IMR-90 (cell line): ENCODE measurements at regions not wholly inside any gene's neighbourhood (a gene's known extent, or its start where the extent isn't known, plus 50 kb on each side); places are given as distances from the start of the nearest gene placed in this dataset.

Experiments
- ATAC-seq: fragments of 200-7000 bp; cut with Tn5 transposase; 2 replicates; pipeline ENCODE4 v1.9.1; 2020; ENCODE audit warnings: low read depth, mild to moderate bottlenecking, moderate library complexity
- BruUV-seq: library from RNA; stranded (reverse); fragments of 400-500 nt; replicated peaks from 2 replicates; lab custom pipeline; 2021; lab: Mats Ljungman, UMichigan
- CTCF ChIA-PET: fragments of 300-600 bp; formaldehyde crosslinking; extraction: SDS; loops from one replicate; lab custom pipeline; 2021; ENCODE audit warnings: antibody characterized with exemption; lab: Yijun Ruan, JAX
- POLR2A ChIA-PET: fragments of 300-600 bp; sonication (Branson Sonifier 250); formaldehyde crosslinking; loops from one replicate; lab custom pipeline; 2022; ENCODE audit warnings: antibody characterized with exemption; ENCODE audit not compliant: unreplicated experiment; lab: Charles Lee
- DNase-seq: peaks from one replicate; pipeline ENCODE4 v3.0.0; 2013
- H2AFZ ChIP-seq: replicated peaks from 2 replicates; pipeline ENCODE3; 2013; ENCODE audit warnings: low read length, mild to moderate bottlenecking; ENCODE audit not compliant: poor library complexity
- H2AK5ac ChIP-seq: 2 replicates; pipeline ENCODE4 v1.6.1; 2013; ENCODE audit warnings: low read depth, low read length, inconsistent platforms
- H2AK9ac ChIP-seq: replicated peaks from 2 replicates; pipeline ENCODE3; 2013; ENCODE audit warnings: mild to moderate bottlenecking, low read depth, low read length, moderate library complexity; ENCODE audit not compliant: poor library complexity
- H2BK120ac ChIP-seq: 2 replicates; pipeline ENCODE4 v1.6.1; 2013; ENCODE audit warnings: low read depth, low read length, inconsistent platforms
- H2BK15ac ChIP-seq: 3 replicates; pipeline ENCODE4 v1.6.1; 2013; ENCODE audit warnings: low read depth, low read length, inconsistent platforms
- H2BK20ac ChIP-seq: 2 replicates; pipeline ENCODE4 v1.6.1; 2013; ENCODE audit warnings: low read depth, mild to moderate bottlenecking, inconsistent platforms, low read length, moderate library complexity
- H2BK5ac ChIP-seq: 2 replicates; pipeline ENCODE4 v1.6.1; 2013; ENCODE audit warnings: mild to moderate bottlenecking, low read depth, low read length, inconsistent platforms; ENCODE audit not compliant: poor library complexity, severe bottlenecking
- H3K14ac ChIP-seq: replicated peaks from 2 replicates; pipeline ENCODE4 v1.6.1; 2013; ENCODE audit warnings: low read depth, low read length, inconsistent platforms
- H3K18ac ChIP-seq: 2 replicates; pipeline ENCODE4 v1.6.1; 2013; ENCODE audit warnings: low read depth, low read length, control low read depth
- H3K23ac ChIP-seq: 2 replicates; pipeline ENCODE4 v1.6.1; 2013; ENCODE audit warnings: low read depth, low read length, inconsistent platforms
- H3K27ac ChIP-seq: 2 replicates; pipeline ENCODE4 v1.5.1; 2013; ENCODE audit warnings: mild to moderate bottlenecking, control low read depth, low read length; ENCODE audit not compliant: insufficient read depth
- H3K27me3 ChIP-seq: 2 replicates; pipeline ENCODE4 v1.6.1; 2013; ENCODE audit warnings: low read length; ENCODE audit not compliant: control insufficient read depth, insufficient read depth
- H3K36me3 ChIP-seq: 2 replicates; pipeline ENCODE4 v1.6.1; 2013; ENCODE audit warnings: low read length, mixed read lengths; ENCODE audit not compliant: control insufficient read depth, insufficient read depth
- H3K4ac ChIP-seq: 2 replicates; pipeline ENCODE4 v1.6.1; 2013; ENCODE audit warnings: low read depth, low read length, inconsistent platforms
- H3K4me1 ChIP-seq: 2 replicates; pipeline ENCODE4 v1.6.1; 2013; ENCODE audit warnings: low read length, mixed read lengths; ENCODE audit not compliant: control insufficient read depth, insufficient read depth
- H3K4me2 ChIP-seq: 2 replicates; pipeline ENCODE4 v1.6.1; 2013; ENCODE audit warnings: low read depth, mild to moderate bottlenecking, control low read depth, low read length, moderate library complexity
- H3K4me3 ChIP-seq: 2 replicates; pipeline ENCODE4 v1.5.1; 2013; ENCODE audit warnings: low read depth, mild to moderate bottlenecking, control low read depth, low read length, moderate library complexity; ENCODE audit not compliant: insufficient read depth
- H3K56ac ChIP-seq: 2 replicates; pipeline ENCODE4 v1.6.1; 2013; ENCODE audit warnings: low read length, inconsistent platforms; ENCODE audit not compliant: insufficient read depth; ENCODE audit errors: extremely low read depth
- H3K79me1 ChIP-seq, 2 experiments: 2 replicates each; pipeline ENCODE4 v1.6.1; 2013; ENCODE audit warnings: low read length in 2 of 2, inconsistent platforms in 1 of 2, low read depth in 1 of 2
- H3K9ac ChIP-seq: 2 replicates; pipeline ENCODE4 v1.6.1; 2013; ENCODE audit warnings: low read depth, low read length, control low read depth
- H3K9me1 ChIP-seq: 2 replicates; pipeline ENCODE4 v1.6.1; 2013; ENCODE audit warnings: low read length, inconsistent platforms; ENCODE audit not compliant: insufficient read depth
- H3K9me3 ChIP-seq: 2 replicates; pipeline ENCODE4 v1.6.1; 2013; ENCODE audit warnings: low read length; ENCODE audit not compliant: control insufficient read depth, insufficient read depth
- H4K20me1 ChIP-seq: 2 replicates; pipeline ENCODE4 v1.6.1; 2013; ENCODE audit warnings: low read length, inconsistent platforms; ENCODE audit not compliant: insufficient read depth
- H4K5ac ChIP-seq: 2 replicates; pipeline ENCODE4 v1.6.1; 2013; ENCODE audit warnings: mild to moderate bottlenecking, low read depth, low read length, control low read depth
- H4K8ac ChIP-seq, 2 experiments: 2 replicates each; pipeline ENCODE4 v1.6.1; 2013; ENCODE audit warnings: low read depth in 2 of 2, low read length in 2 of 2, control low read depth in 1 of 2, inconsistent platforms in 1 of 2
- H4K91ac ChIP-seq: 2 replicates; pipeline ENCODE4 v1.6.1; 2013; ENCODE audit warnings: low read depth, low read length, inconsistent platforms; ENCODE audit not compliant: insufficient read depth
- BHLHE40 ChIP-seq: fragments of 150-350 bp; IDR thresholded peaks from 2 replicates; pipeline ENCODE4 v1.6.1; 2016; ENCODE audit warnings: mild to moderate bottlenecking, low read depth, low read length
- CEBPB ChIP-seq: IDR thresholded peaks from 2 replicates; pipeline ENCODE4 v1.6.1; 2012; ENCODE audit warnings: low read depth, low read length, improper control_type of control experiment
- FOS ChIP-seq: fragments of 150-350 bp; IDR thresholded peaks from 2 replicates; pipeline ENCODE4 v1.6.1; 2016; ENCODE audit warnings: low read depth, low read length
- MAZ ChIP-seq: IDR thresholded peaks from 2 replicates; pipeline ENCODE4 v1.6.1; 2012; ENCODE audit warnings: low read depth, mild to moderate bottlenecking, low read length, improper control_type of control experiment, moderate library complexity, borderline replicate concordance
- NFE2L2 ChIP-seq: fragments of 150-350 bp; IDR thresholded peaks from 2 replicates; pipeline ENCODE4 v1.6.1; 2016; ENCODE audit warnings: low read depth, mild to moderate bottlenecking, low read length
- WGBS, 2 experiments: methylation state at CpG; one replicate each; pipeline versions ENCODE4 v1.1.5 to v1.1.7; 2013; ENCODE audit warnings: missing lambda C conversion rate in 2 of 2; ENCODE audit not compliant: insufficient read length in 1 of 2; ENCODE audit errors: extremely low coverage in 2 of 2; 5-methylcytosine and 5-hydroxymethylcytosine counted together
- dilution Hi-C: fragments of 300-500 bp; cut with HindIII; formaldehyde crosslinking; loops from one replicate; pipeline ENCODE4 v1.14.3; 2018; ENCODE audit warnings: low sequenced_read_pairs; ENCODE audit not compliant: unreplicated experiment
- in situ Hi-C: fragments of 300-500 bp; cut with MboI; formaldehyde crosslinking; loops from 3 replicates; pipeline ENCODE4 v1.14.3; 2019; ENCODE audit warnings: low sequenced_read_pairs, inconsistent platforms, mixed read lengths
- intact Hi-C: fragments of 100-400 bp; cut with micrococcal nuclease; formaldehyde crosslinking; loops from 2 replicates; pipeline ENCODE4 v1.10.0; 2022

GRCh38 chr17:79463421-79464317 lies 147.2 kb downstream of the RBFOX3 start:
- ATAC-seq (no peak), DNase-seq (no peak)
- CTCF ChIA-PET = no interaction called here
- Histone ChIP-seq H2BK20ac (no peak overlapping the region), H3K56ac (no peak overlapping the region), H2AK5ac (no peak overlapping the region), H3K27me3 (no peaks in the 10 kb centered on the region), H3K4me2 (no peak overlapping the region), H2AFZ (no peak overlapping the region), H4K8ac (no peak overlapping the region), H3K9me1 (no peaks in the 10 kb centered on the region), H3K4me3 (no peak overlapping the region), H3K9me3 (no peaks in the 10 kb centered on the region), H3K23ac (no peak overlapping the region), H3K27ac (no peak overlapping the region), H3K4me1 (no peaks in the 10 kb centered on the region), H4K5ac (no peak overlapping the region), H3K9ac (no peak overlapping the region), H3K18ac (no peak overlapping the region), H3K14ac (no peak overlapping the region), H3K79me1 (no peaks in the 10 kb centered on the region), H2BK15ac (no peak overlapping the region), H4K91ac (no peak overlapping the region), H3K36me3 (no peaks in the 10 kb centered on the region), H4K20me1 (no peaks in the 10 kb centered on the region), H2BK5ac (no peak overlapping the region), H3K4ac (no peak overlapping the region), H2AK9ac (peak overlapping the region; percentile 42), H2BK120ac (no peak overlapping the region)
- intact Hi-C loops = no loop called here
- POLR2A ChIA-PET = no interaction called here
- no TSS peak for BruUV-seq
- dilution Hi-C loops = no loop called here
- 80% methylated on average over 24 of the region's 36 CpGs; no CpG with 5 or more reads in 1 of the 2 experiments for WGBS, 2 experiments
- no peak for TF ChIP-seq FOS
- no peak for TF ChIP-seq BHLHE40
- TF ChIP-seq NFE2L2 = no peak
- no peak for TF ChIP-seq CEBPB
- TF ChIP-seq MAZ = no peak
- in situ Hi-C loops = no loop called here
